ENCODE measurements at regions not wholly inside any gene's neighbourhood (a gene's known extent, or its start where the extent isn't known, plus 50 kb on each side); places are given as distances from the start of the nearest gene placed in this dataset.
"Not testable (repeated sequence)": the region's sequence is repeated elsewhere in the genome, so short reads cannot be mapped to it uniquely, and the experiment has no call there.

DNA sequence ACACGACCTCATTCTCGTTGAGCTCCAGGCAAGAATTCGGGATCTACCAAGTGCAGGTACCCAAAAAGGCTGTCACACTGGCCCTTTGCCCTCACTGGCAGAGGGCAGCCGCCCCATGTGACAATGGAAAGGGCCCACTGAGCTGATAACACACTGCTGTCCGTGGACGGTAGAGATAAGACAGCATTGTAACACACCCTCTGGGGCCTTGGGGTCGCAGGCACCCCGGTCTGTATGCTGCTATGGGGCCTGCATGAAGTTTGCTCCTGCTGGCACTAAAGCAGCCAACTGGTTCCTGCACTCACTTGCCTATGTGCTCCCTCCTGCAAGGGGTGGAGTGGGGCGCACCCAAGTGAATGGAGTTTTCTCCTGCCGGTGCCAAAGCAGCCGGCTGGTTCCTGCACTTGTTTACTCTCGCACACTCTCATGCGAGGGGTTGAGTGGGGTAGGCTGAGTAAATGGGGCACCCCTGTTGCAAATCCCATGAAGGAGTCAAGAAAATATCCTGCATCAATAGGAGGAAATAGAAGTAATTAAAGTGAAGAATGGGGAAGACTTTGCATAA is 477.9 kb downstream of the ATP23 start:
- in situ Hi-C loops (cut with HindIII; ENCODE audit: low pct_ligation_motif_present, low pct_unique_long_range_greater_than_20kb, low sequenced_read_pairs), result no loop called here
- DNase-seq, result no peak

DNA sequence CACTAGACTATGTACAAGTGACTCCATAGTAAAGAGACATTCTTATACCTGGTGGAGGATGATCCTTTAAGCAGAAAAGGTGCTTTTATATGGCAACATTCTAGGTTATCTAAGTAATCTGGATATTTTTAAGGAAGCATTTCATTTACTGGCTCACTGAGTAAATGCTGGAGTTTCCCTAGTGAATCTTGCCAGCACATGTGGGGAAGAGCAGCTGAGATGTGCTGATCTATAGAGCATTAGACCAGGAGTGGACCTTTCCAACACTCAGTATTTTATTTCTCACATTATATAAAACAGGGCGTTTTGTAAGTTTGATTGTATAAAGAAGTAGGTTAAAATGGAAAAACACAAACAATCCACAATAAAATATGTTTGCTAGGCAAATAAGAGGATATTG is 478.5 kb downstream of the ATP23 start:
- in situ Hi-C loops (cut with HindIII; ENCODE audit: low pct_ligation_motif_present, low pct_unique_long_range_greater_than_20kb, low sequenced_read_pairs), result no loop called here
- no peak for DNase-seq

DNA sequence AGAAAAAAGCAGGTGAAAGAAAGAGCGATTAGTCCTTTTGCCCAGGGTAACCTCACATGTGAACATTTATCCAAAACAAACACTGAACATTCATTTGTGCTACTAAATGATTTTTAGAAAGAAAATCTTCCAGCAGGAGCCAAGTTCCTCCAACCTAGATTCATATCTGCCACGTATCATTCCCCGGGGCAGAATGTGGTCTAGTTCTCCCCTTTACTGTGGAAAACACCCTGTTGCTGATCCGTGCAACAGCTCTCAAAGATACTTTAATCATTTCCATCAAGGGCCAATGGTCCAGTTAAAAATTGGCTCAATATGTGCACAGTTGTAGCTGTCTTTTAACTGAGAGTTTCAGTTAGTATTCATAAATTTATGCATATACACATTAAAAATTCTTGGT is 479.1 kb downstream of the ATP23 start:
- no peak for DNase-seq
- in situ Hi-C loops (cut with HindIII; ENCODE audit: low pct_ligation_motif_present, low pct_unique_long_range_greater_than_20kb, low sequenced_read_pairs), result no loop called here

DNA sequence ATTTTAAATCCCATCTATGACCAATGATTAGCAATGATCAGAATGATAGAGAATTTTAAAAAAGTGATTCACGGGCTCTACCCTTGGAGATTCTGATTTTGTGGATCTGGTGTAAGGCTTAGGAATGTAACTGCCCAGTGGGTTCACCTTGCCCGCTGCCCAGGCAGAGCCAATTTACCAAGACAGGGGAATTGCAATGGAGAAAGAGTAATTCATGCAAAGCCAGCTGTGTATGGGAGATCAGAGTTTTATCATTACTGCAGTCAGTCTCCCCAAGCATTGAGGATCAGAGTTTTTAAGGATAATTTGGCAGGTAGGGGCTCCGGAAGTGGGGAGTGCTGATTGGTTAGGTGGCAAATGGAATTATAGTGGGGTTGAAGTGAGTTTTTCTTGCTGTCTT is 480.6 kb downstream of the ATP23 start:
- in situ Hi-C loops (cut with HindIII; ENCODE audit: low pct_ligation_motif_present, low pct_unique_long_range_greater_than_20kb, low sequenced_read_pairs), result no loop called here

DNA sequence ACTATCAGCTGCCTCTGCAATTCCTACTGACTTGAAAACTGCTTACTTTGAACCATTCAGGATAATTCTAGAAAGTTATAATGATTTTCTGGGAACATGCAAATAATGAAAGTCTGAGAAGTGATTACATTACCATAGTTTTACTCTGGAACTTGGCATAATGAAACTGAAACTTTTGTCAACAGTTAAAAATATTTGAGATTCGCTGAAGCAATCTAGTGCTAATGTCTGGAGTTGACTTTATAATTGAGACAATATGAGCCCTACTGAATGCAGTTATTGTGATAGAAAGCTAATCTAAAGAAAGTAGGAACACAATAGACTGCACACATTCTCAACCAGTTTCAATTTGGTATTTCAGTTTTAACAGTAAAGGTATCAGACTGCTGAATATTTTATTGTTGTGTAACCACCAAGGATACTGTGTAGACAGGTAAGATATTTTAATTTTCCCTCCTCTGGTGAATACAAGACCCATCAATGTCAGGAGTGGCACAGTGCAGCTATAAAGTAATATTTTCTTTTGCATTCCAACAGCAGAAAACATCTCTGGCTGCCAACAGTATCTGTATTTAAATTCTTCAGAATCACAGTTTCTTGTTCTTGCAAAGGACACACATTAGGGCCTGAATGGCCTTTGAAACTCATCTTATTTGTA is 483.5 kb downstream of the ATP23 start:
- in situ Hi-C loops (cut with HindIII; ENCODE audit: low pct_ligation_motif_present, low pct_unique_long_range_greater_than_20kb, low sequenced_read_pairs), result no loop called here
- DNase-seq, result peak; percentile 10

More for the DNA sequence above, 480.6 kb downstream of the ATP23 start:
- DNase-seq, result no peak

DNA sequence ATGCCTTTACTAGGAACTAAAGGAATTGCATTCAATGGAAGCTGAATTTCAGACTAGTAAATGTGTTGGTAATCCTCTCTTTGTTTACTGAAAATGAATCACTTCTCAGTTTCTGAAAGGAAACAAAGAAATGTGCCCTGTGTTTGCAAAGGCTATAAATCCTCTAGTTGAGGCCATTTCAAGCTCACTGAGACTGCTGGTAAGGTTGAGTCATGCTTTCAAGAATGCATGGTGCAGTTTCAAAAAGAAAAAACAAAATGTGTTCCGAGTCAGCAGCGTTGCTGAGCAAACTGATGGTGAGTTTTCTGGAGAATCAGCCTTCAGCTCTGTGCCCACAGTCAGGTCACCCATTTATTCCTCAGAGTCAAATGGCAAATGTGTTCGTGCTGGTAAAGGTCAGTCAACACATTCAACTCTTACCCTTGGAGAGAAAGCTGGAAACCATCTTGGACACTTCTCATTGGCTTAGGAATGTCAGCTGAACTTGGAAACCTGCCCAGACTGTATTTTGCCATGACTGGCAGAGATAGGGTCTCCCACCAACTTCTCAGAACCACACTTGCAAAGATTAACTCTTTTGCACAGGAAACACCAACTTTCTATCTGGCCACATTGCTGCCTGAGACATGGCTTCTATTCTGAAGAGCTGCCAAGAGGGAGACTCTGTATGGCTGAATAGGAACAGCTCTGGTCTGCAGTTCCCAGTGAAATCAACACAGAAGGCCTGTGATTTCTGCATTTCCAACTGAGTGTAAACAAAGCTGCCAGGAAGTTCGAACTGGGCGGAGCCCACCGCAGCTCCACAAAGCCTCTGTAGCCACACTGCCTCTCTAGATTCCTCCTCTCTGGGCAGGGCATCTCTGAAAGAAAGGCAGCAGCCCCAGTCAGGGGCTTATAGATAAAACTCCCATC is 484.4 kb downstream of the ATP23 start:
- peak; percentile 88 for DNase-seq

DNA sequence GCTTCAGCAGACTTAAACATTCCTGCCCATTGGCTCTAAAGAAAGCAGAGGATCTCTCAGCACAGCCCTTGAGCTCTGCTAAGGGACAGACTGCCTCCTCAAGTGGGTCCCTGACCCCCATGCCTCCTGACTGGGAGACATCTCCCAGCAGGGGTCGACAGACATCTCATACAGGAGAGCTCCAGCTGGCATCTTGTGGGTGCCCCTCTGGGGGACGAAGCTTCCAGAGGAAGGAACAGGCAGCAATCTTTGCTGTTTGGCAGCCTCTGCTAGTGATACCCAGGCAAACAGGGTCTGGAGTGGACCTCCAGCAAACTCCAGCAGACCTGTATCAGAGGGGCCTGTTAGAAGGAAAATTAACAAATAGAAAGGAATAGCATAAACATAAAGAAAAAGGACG is 485.1 kb downstream of the ATP23 start:
- DNase-seq; in situ Hi-C loops (cut with HindIII; ENCODE audit: low pct_ligation_motif_present, low pct_unique_long_range_greater_than_20kb, low sequenced_read_pairs): not testable (repeated sequence)

More for the DNA sequence above, 484.4 kb downstream of the ATP23 start:
- in situ Hi-C loops (cut with HindIII; ENCODE audit: low pct_ligation_motif_present, low pct_unique_long_range_greater_than_20kb, low sequenced_read_pairs), result no loop called here

DNA sequence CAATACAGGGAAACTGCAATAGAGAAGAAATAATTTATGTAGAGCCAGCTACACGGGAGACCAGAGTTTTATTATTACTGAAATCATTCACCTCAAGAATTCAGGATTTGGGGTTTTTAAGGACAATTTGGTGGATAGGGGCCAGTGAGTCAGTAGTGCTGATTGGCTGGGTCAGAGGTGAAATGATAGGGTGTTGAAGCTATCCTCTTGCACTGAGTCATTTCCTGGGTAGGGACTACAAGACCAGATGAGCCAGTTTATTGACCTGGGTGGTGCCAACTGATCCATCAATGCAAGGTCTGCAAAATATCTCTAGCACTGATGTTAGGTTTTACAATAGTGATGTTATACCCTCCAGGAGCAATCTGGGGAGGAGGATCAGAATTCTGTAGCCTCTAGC is 486.3 kb downstream of the LRIG3 start:
- in situ Hi-C loops (cut with HindIII; ENCODE audit: low pct_ligation_motif_present, low pct_unique_long_range_greater_than_20kb, low sequenced_read_pairs), result no loop called here
- no peak for DNase-seq

- in situ Hi-C loops (cut with HindIII; ENCODE audit: low pct_ligation_motif_present, low pct_unique_long_range_greater_than_20kb, low sequenced_read_pairs), result no loop called here
Measured at GRCh38 chr12:58434726-58435125, 485.6 kb downstream of the LRIG3 start.

DNA sequence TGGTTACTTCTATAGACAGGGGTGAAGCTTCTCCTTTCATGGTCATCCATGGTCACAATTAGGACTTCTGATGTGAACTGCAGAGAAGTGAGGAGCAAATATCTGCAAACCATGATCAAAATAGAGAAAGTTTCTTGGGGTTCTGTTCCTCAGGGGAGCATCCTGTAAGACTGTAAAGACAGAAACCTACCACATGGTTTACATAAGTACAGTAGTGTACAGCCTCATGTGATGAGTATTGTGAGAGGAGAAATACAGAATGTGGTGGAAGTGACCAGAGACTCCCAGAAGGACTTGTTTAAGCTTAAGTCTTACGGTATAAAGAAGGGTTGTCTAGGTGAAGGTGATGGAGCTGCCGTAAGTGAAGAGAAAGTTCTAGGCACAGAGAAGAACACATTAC is 484.7 kb downstream of the LRIG3 start:
- no peak for DNase-seq
- in situ Hi-C loops (cut with HindIII; ENCODE audit: low pct_ligation_motif_present, low pct_unique_long_range_greater_than_20kb, low sequenced_read_pairs), result no loop called here

More at GRCh38 chr12:58434726-58435125, 485.6 kb downstream of the LRIG3 start:
- DNase-seq, result no peak

DNA sequence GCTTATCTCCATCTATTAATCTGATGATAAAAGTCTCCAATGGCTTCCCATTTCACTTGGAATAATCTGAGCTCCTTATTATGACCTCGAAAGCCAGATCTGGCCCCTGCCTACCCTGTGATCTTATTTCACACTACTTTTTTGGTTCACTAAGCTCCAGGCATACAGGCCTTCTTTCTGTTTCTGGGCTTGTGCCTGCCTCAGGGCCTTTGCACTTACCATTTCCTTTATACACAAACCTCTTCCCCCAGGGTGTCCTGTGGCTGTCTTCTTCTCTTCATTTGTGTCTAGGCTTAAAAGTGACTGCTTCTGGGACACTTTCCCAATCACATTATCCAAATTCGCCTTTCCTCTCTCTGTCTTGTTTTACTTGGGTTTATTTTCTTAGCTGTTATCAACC is 478.8 kb downstream of the LRIG3 start:
- no peak for DNase-seq
- in situ Hi-C loops (cut with HindIII; ENCODE audit: low pct_ligation_motif_present, low pct_unique_long_range_greater_than_20kb, low sequenced_read_pairs), result no loop called here

- in situ Hi-C loops (cut with HindIII; ENCODE audit: low pct_ligation_motif_present, low pct_unique_long_range_greater_than_20kb, low sequenced_read_pairs), result no loop called here
- DNase-seq, result peak; percentile 72
Measured at GRCh38 chr12:58443273-58443980, 476.9 kb downstream of the LRIG3 start.

- in situ Hi-C loops (cut with HindIII; ENCODE audit: low pct_ligation_motif_present, low pct_unique_long_range_greater_than_20kb, low sequenced_read_pairs), result no loop called here
- no peak for DNase-seq
Measured at GRCh38 chr12:58443981-58444371, 476.3 kb downstream of the LRIG3 start.

GRCh38 chr12:58450868-58451482 is 469.3 kb downstream of the LRIG3 start:
- DNase-seq, result no peak
- in situ Hi-C loops (cut with HindIII; ENCODE audit: low pct_ligation_motif_present, low pct_unique_long_range_greater_than_20kb, low sequenced_read_pairs), result no loop called here

DNA sequence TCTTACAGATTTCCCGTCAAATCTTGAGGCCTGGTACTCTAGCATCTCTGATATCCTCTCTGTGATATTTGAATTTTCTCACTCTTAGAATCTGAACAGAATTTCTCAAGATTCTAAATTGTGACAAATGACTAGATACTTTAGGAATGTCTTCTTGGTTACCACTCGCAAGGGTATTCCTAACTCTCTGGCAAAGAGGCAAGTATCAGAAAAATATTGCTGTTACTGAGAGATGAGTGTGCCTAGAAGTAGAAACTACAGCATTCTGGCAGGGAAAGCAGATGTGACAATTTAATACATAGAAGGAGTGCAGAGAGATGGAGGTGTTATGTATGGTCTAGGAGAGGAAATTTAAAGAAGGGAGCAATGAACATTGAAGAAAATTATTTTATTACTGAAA is 467.8 kb downstream of the LRIG3 start:
- no peak for DNase-seq
- in situ Hi-C loops (cut with HindIII; ENCODE audit: low pct_ligation_motif_present, low pct_unique_long_range_greater_than_20kb, low sequenced_read_pairs), result no loop called here

- in situ Hi-C loops (cut with HindIII; ENCODE audit: low pct_ligation_motif_present, low pct_unique_long_range_greater_than_20kb, low sequenced_read_pairs), result no loop called here
- no peak for DNase-seq
Measured at GRCh38 chr12:58453306-58453705, 467.0 kb downstream of the LRIG3 start.

GRCh38 chr12:58455136-58455535 is 465.2 kb downstream of the LRIG3 start:
- no peak for DNase-seq
- in situ Hi-C loops (cut with HindIII; ENCODE audit: low pct_ligation_motif_present, low pct_unique_long_range_greater_than_20kb, low sequenced_read_pairs), result no loop called here

GRCh38 chr12:58458102-58458501 is 462.2 kb downstream of the LRIG3 start:
- in situ Hi-C loops (cut with HindIII; ENCODE audit: low pct_ligation_motif_present, low pct_unique_long_range_greater_than_20kb, low sequenced_read_pairs), result no loop called here
- no peak for DNase-seq

DNA sequence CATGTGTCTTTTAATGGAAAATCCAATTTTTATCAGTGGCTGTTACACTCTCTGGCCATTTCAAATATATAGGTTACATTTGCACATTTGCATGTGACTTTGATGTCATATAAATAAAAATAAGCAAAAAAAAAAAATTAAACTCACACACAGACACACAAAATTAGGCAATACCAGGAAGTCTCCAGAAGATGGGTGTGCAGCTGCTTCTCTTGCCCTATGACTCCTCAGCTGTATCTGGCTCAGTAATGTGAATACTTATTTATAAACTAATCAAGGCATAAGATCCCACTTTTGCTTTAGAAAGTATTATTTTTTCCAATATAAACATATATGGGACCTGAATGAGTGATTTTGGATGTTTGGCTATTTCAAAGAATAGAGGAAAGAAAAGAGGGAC is 461.1 kb downstream of the LRIG3 start:
- DNase-seq, result no peak
- in situ Hi-C loops (cut with HindIII; ENCODE audit: low pct_ligation_motif_present, low pct_unique_long_range_greater_than_20kb, low sequenced_read_pairs), result no loop called here

Data from ACHN (cell line).